Adrenal gland (tissue), 5 donors: ENCODE measurements at regions not wholly inside any gene's neighbourhood (a gene's known extent, or its start where the extent isn't known, plus 50 kb on each side); places are given as distances from the start of the nearest gene placed in this dataset.

Experiments used
- POLR2A ChIP-seq, 2 donors: fragments of 450-650 bp; IDR thresholded peaks; one replicate each; pipeline ENCODE4 v1.6.1; 2017; ENCODE audit warnings: antibody characterized with exemption in 2 of 2, mild to moderate bottlenecking in 2 of 2, moderate library complexity in 1 of 2
- TF ChIP-seq, protein P1 (sequence below), 6 experiments: fragments of 450-650 bp in 4 of 6; fragments of 200-600 bp in 2 of 6; sonication (generic) in 1 of 6; IDR thresholded peaks; 1 replicate in 5 of 6; 2 replicates in 1 of 6; pipeline versions ENCODE4 v1.5.1 to v1.8.0; 2016 to 2021; ENCODE audit warnings: antibody characterized with exemption in 6 of 6, mild to moderate bottlenecking in 2 of 6, moderate library complexity in 1 of 6
- donor health status: DM: no; HTN: no; CAD: no.

GRCh38 chr18:41396211-41396610, 558.8 kb upstream of the PIK3C3 start:
- TF ChIP-seq, protein P1, sequence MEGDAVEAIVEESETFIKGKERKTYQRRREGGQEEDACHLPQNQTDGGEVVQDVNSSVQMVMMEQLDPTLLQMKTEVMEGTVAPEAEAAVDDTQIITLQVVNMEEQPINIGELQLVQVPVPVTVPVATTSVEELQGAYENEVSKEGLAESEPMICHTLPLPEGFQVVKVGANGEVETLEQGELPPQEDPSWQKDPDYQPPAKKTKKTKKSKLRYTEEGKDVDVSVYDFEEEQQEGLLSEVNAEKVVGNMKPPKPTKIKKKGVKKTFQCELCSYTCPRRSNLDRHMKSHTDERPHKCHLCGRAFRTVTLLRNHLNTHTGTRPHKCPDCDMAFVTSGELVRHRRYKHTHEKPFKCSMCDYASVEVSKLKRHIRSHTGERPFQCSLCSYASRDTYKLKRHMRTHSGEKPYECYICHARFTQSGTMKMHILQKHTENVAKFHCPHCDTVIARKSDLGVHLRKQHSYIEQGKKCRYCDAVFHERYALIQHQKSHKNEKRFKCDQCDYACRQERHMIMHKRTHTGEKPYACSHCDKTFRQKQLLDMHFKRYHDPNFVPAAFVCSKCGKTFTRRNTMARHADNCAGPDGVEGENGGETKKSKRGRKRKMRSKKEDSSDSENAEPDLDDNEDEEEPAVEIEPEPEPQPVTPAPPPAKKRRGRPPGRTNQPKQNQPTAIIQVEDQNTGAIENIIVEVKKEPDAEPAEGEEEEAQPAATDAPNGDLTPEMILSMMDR (IDR thresholded peaks at IDR 0.05), result no peak
- TF ChIP-seq POLR2A (IDR thresholded peaks at IDR 0.05), result no peak
